MG63 (cell line): ENCODE measurements at regions not wholly inside any gene's neighbourhood (a gene's known extent, or its start where the extent isn't known, plus 50 kb on each side); places are given as distances from the start of the nearest gene placed in this dataset.

ENCODE experiments used
- DNase-seq: peaks from one replicate; pipeline ENCODE4 v3.0.0-alpha.2; 2020
- H3K27me3 ChIP-seq: fragments of 250-450 bp; sonication (Bioruptor Pico); 2 replicates; pipeline ENCODE4 v1.5.1; 2020; ENCODE audit warnings: mild to moderate bottlenecking, moderate library complexity
- H3K36me3 ChIP-seq: fragments of 250-450 bp; sonication (Bioruptor Pico); 2 replicates; pipeline ENCODE4 v1.5.1; 2020; ENCODE audit warnings: mild to moderate bottlenecking, moderate library complexity
- H3K4me3 ChIP-seq: fragments of 250-450 bp; sonication (Bioruptor Pico); 2 replicates; pipeline ENCODE4 v1.5.1; 2020; ENCODE audit warnings: mild to moderate bottlenecking, moderate library complexity
- H3K9me3 ChIP-seq: fragments of 250-450 bp; sonication (Bioruptor Pico); 2 replicates; pipeline ENCODE4 v1.5.1; 2020; ENCODE audit warnings: mild to moderate bottlenecking, moderate library complexity

GRCh38 chr2:120833127-120833675 lies 97.5 kb downstream of the GLI2 start:
- H3K9me3 ChIP-seq: no peaks in the 10 kb centered on the region
- H3K36me3 ChIP-seq: no peaks in the 10 kb centered on the region
- H3K4me3 ChIP-seq: no peak overlapping the region
- H3K27me3 ChIP-seq: no peaks in the 10 kb centered on the region
- no peak for DNase-seq

- H3K27me3 ChIP-seq: no peaks in the 10 kb centered on the region
- H3K4me3 ChIP-seq: no peak overlapping the region
- no peaks in the 10 kb centered on the region for H3K9me3 ChIP-seq
- DNase-seq: no peak
- H3K36me3 ChIP-seq: no peaks in the 10 kb centered on the region
These were observed 98.5 kb downstream of the GLI2 start for GRCh38 chr2:120834206-120834605.

GRCh38 chr2:120836281-120836680 lies 100.6 kb downstream of the GLI2 start:
- Histone ChIP-seq H3K4me3 (no peak overlapping the region), H3K36me3 (no peaks in the 10 kb centered on the region), H3K9me3 (no peaks in the 10 kb centered on the region), H3K27me3 (no peaks in the 10 kb centered on the region)
- no peak for DNase-seq

GRCh38 chr2:120840795-120841487 lies 105.3 kb downstream of the GLI2 start:
- no peak for DNase-seq
- Histone ChIP-seq H3K9me3 (no peaks in the 10 kb centered on the region), H3K4me3 (no peak overlapping the region), H3K36me3 (no peaks in the 10 kb centered on the region), H3K27me3 (no peaks in the 10 kb centered on the region)

GRCh38 chr2:120842456-120843439 lies 107.1 kb downstream of the GLI2 start:
- Histone ChIP-seq H3K36me3 (no peaks in the 10 kb centered on the region), H3K27me3 (no peaks in the 10 kb centered on the region), H3K4me3 (no peak overlapping the region), H3K9me3 (no peaks in the 10 kb centered on the region)
- no peak for DNase-seq

- no peak for DNase-seq
- no peaks in the 10 kb centered on the region for H3K27me3 ChIP-seq
- H3K9me3 ChIP-seq: no peaks in the 10 kb centered on the region
- H3K4me3 ChIP-seq: no peak overlapping the region
- no peaks in the 10 kb centered on the region for H3K36me3 ChIP-seq
These were observed 108.5 kb downstream of the GLI2 start for GRCh38 chr2:120844070-120844738.

GRCh38 chr2:120845277-120845676 lies 109.6 kb downstream of the GLI2 start:
- Histone ChIP-seq H3K36me3 (no peaks in the 10 kb centered on the region), H3K27me3 (no peaks in the 10 kb centered on the region), H3K9me3 (no peaks in the 10 kb centered on the region), H3K4me3 (no peak overlapping the region)
- DNase-seq: peak; percentile 31

GRCh38 chr2:120846406-120847095 lies 110.9 kb downstream of the GLI2 start:
- Histone ChIP-seq H3K27me3 (no peaks in the 10 kb centered on the region), H3K9me3 (no peaks in the 10 kb centered on the region), H3K4me3 (no peak overlapping the region), H3K36me3 (no peaks in the 10 kb centered on the region)
- DNase-seq: no peak

- Histone ChIP-seq H3K4me3 (no peak overlapping the region), H3K36me3 (no peaks in the 10 kb centered on the region), H3K27me3 (no peaks in the 10 kb centered on the region), H3K9me3 (no peaks in the 10 kb centered on the region)
- no peak for DNase-seq
These were observed 112.1 kb downstream of the GLI2 start for GRCh38 chr2:120847700-120848321.

GRCh38 chr2:120849278-120849677 lies 113.6 kb downstream of the GLI2 start:
- H3K27me3 ChIP-seq: no peaks in the 10 kb centered on the region
- no peak for DNase-seq
- no peaks in the 10 kb centered on the region for H3K9me3 ChIP-seq
- no peak overlapping the region for H3K4me3 ChIP-seq
- no peaks in the 10 kb centered on the region for H3K36me3 ChIP-seq

GRCh38 chr2:120850551-120850950 lies 114.9 kb downstream of the GLI2 start:
- DNase-seq: no peak
- Histone ChIP-seq H3K36me3 (no peaks in the 10 kb centered on the region), H3K27me3 (no peaks in the 10 kb centered on the region), H3K9me3 (no peaks in the 10 kb centered on the region), H3K4me3 (no peak overlapping the region)

GRCh38 chr2:120851116-120851773 lies 115.6 kb downstream of the GLI2 start:
- no peak overlapping the region for H3K4me3 ChIP-seq
- no peaks in the 10 kb centered on the region for H3K27me3 ChIP-seq
- no peak for DNase-seq
- H3K36me3 ChIP-seq: no peaks in the 10 kb centered on the region
- H3K9me3 ChIP-seq: no peaks in the 10 kb centered on the region

- Histone ChIP-seq H3K27me3 (no peaks in the 10 kb centered on the region), H3K4me3 (no peak overlapping the region), H3K9me3 (no peaks in the 10 kb centered on the region), H3K36me3 (no peaks in the 10 kb centered on the region)
- DNase-seq: no peak
These were observed 116.6 kb downstream of the GLI2 start for GRCh38 chr2:120852200-120852815.

- H3K4me3 ChIP-seq: no peak overlapping the region
- no peak for DNase-seq
- H3K9me3 ChIP-seq: no peaks in the 10 kb centered on the region
- no peaks in the 10 kb centered on the region for H3K36me3 ChIP-seq
- H3K27me3 ChIP-seq: no peaks in the 10 kb centered on the region
These were observed 117.8 kb downstream of the GLI2 start for GRCh38 chr2:120853306-120854013.
